Fibroblast of lung (primary cell): ENCODE measurements at regions not wholly inside any gene's neighbourhood (a gene's known extent, or its start where the extent isn't known, plus 50 kb on each side); places are given as distances from the start of the nearest gene placed in this dataset.
"Not testable (repeated sequence)": the region's sequence is repeated elsewhere in the genome, so short reads cannot be mapped to it uniquely, and the experiment has no call there.

ENCODE experiments used
- DNase-seq, 2 donors: peaks; one replicate each; pipeline versions ENCODE4 v3.0.0 to v3.0.0-alpha.2; 2010; ENCODE audit warnings: low read depth in 2 of 2
- H2AFZ ChIP-seq: 2 replicates; pipeline ENCODE4 v1.5.1; 2012; ENCODE audit warnings: low read length, control low read depth, inconsistent platforms
- H3K27ac ChIP-seq: 2 replicates; pipeline ENCODE4 v1.5.1; 2011; ENCODE audit warnings: low read length, control low read depth; ENCODE audit not compliant: insufficient read depth
- H3K27me3 ChIP-seq: 2 replicates; pipeline ENCODE4 v1.5.1; 2011; ENCODE audit warnings: mild to moderate bottlenecking, low read length; ENCODE audit not compliant: control insufficient read depth, insufficient read depth
- H3K36me3 ChIP-seq: 2 replicates; pipeline ENCODE4 v1.5.1; 2011; ENCODE audit warnings: low read length; ENCODE audit not compliant: control insufficient read depth, insufficient read depth
- H3K4me1 ChIP-seq: 2 replicates; pipeline ENCODE4 v1.5.1; 2011; ENCODE audit warnings: low read length; ENCODE audit not compliant: control insufficient read depth, insufficient read depth; ENCODE audit errors: extremely low read depth
- H3K4me2 ChIP-seq: 2 replicates; pipeline ENCODE4 v1.5.1; 2011; ENCODE audit warnings: low read length, control low read depth; ENCODE audit not compliant: insufficient read depth; ENCODE audit errors: extremely low read depth
- H3K4me3 ChIP-seq, 4 experiments: fragments of 200-600 bp in 1 of 4; sonication (generic) in 1 of 4; replicated peaks in 1 of 4; 2 replicates each; pipeline ENCODE4 v1.5.1; 2011 to 2016; ENCODE audit warnings: low read length in 4 of 4, low read depth in 3 of 4, mild to moderate bottlenecking in 3 of 4, control low read depth in 2 of 4, inconsistent platforms in 1 of 4, mixed read lengths in 1 of 4; ENCODE audit not compliant: insufficient read depth in 1 of 4; ENCODE audit errors: control extremely low read depth in 1 of 4
- H3K79me2 ChIP-seq: 2 replicates; pipeline ENCODE4 v1.5.1; 2012; ENCODE audit warnings: mild to moderate bottlenecking, low read length, inconsistent platforms; ENCODE audit not compliant: control insufficient read depth, insufficient read depth
- H3K9ac ChIP-seq: 2 replicates; pipeline ENCODE4 v1.5.1; 2011; ENCODE audit warnings: mild to moderate bottlenecking, low read length, control low read depth; ENCODE audit not compliant: insufficient read depth
- H3K9me3 ChIP-seq: 2 replicates; pipeline ENCODE4 v1.5.1; 2012; ENCODE audit warnings: low read depth, low read length; ENCODE audit not compliant: control insufficient read depth, insufficient read depth
- H4K20me1 ChIP-seq: 2 replicates; pipeline ENCODE4 v1.5.1; 2011; ENCODE audit warnings: low read length; ENCODE audit not compliant: control insufficient read depth, insufficient read depth; ENCODE audit errors: extremely low read depth
- EZH2 ChIP-seq: IDR thresholded peaks from 2 replicates; pipeline ENCODE4 v1.5.1; 2012; ENCODE audit warnings: low read length, control low read depth, mild to moderate bottlenecking; ENCODE audit errors: missing control alignments
- TF ChIP-seq, protein P1 (sequence below), 2 donors: IDR thresholded peaks in 1 of 2; conservative IDR thresholded peaks in 1 of 2; 1 replicate in 1 of 2; 2 replicates in 1 of 2; pipeline ENCODE4 v1.5.1; 2011 to 2012; ENCODE audit warnings: low read length in 2 of 2, control low read depth in 1 of 2, inconsistent platforms in 1 of 2, low read depth in 1 of 2, mild to moderate bottlenecking in 1 of 2

- H3K9me3 ChIP-seq: no peaks in the 10 kb centered on the region
- H3K27ac ChIP-seq: no peak overlapping the region
- H3K27me3 ChIP-seq: no peaks in the 10 kb centered on the region
- H3K79me2 ChIP-seq: no peaks in the 10 kb centered on the region
- no peaks in the 10 kb centered on the region for H3K36me3 ChIP-seq
- no peak for DNase-seq
- H2AFZ ChIP-seq: no peak overlapping the region
- no peaks in the 10 kb centered on the region for H3K4me1 ChIP-seq
- TF ChIP-seq, protein P1, sequence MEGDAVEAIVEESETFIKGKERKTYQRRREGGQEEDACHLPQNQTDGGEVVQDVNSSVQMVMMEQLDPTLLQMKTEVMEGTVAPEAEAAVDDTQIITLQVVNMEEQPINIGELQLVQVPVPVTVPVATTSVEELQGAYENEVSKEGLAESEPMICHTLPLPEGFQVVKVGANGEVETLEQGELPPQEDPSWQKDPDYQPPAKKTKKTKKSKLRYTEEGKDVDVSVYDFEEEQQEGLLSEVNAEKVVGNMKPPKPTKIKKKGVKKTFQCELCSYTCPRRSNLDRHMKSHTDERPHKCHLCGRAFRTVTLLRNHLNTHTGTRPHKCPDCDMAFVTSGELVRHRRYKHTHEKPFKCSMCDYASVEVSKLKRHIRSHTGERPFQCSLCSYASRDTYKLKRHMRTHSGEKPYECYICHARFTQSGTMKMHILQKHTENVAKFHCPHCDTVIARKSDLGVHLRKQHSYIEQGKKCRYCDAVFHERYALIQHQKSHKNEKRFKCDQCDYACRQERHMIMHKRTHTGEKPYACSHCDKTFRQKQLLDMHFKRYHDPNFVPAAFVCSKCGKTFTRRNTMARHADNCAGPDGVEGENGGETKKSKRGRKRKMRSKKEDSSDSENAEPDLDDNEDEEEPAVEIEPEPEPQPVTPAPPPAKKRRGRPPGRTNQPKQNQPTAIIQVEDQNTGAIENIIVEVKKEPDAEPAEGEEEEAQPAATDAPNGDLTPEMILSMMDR (conservative IDR thresholded peaks at IDR 0.05 in 1 of 2, IDR thresholded peaks at IDR 0.05 in 1 of 2; ENCODE audit: low read depth in 1 of 2, low read length in 2 of 2): no peak
- TF ChIP-seq EZH2: no peak
- no peak overlapping the region for H3K4me2 ChIP-seq
- no peaks in the 10 kb centered on the region for H4K20me1 ChIP-seq
- no peak overlapping the region for H3K9ac ChIP-seq
- no peak overlapping the region for H3K4me3 ChIP-seq
Measured at GRCh38 chrX:114058988-114059418, 524.9 kb upstream of the HTR2C start.

GRCh38 chrX:114057422-114057821 lies 526.5 kb upstream of the HTR2C start:
- DNase-seq, H3K9ac ChIP-seq, H4K20me1 ChIP-seq, H3K4me3 ChIP-seq, H2AFZ ChIP-seq, H3K9me3 ChIP-seq, H3K36me3 ChIP-seq, H3K27me3 ChIP-seq, H3K79me2 ChIP-seq, H3K4me2 ChIP-seq, H3K27ac ChIP-seq, H3K4me1 ChIP-seq: not testable (repeated sequence)

GRCh38 chrX:114051667-114052315 lies 532.1 kb upstream of the HTR2C start:
- H3K9ac ChIP-seq: no peak overlapping the region
- H4K20me1 ChIP-seq: no peaks in the 10 kb centered on the region
- H3K27me3 ChIP-seq: no peaks in the 10 kb centered on the region
- DNase-seq: no peak
- H3K4me1 ChIP-seq: no peaks in the 10 kb centered on the region
- no peak overlapping the region for H2AFZ ChIP-seq
- no peak overlapping the region for H3K4me2 ChIP-seq
- H3K4me3 ChIP-seq: no peak overlapping the region
- no peak for TF ChIP-seq EZH2
- TF ChIP-seq, protein P1 (conservative IDR thresholded peaks at IDR 0.05 in 1 of 2, IDR thresholded peaks at IDR 0.05 in 1 of 2; ENCODE audit: low read depth in 1 of 2, low read length in 2 of 2): no peak
- H3K79me2 ChIP-seq: no peaks in the 10 kb centered on the region
- no peaks in the 10 kb centered on the region for H3K36me3 ChIP-seq
- no peaks in the 10 kb centered on the region for H3K9me3 ChIP-seq
- H3K27ac ChIP-seq: no peak overlapping the region
